CD4-positive, alpha-beta memory T cell (primary cell): ENCODE measurements at regions not wholly inside any gene's neighbourhood (a gene's known extent, or its start where the extent isn't known, plus 50 kb on each side); places are given as distances from the start of the nearest gene placed in this dataset.

Source experiments
- CTCF ChIA-PET: fragments of 350-600 bp; sonication (Branson Sonifier 250); formaldehyde crosslinking; loops from one replicate; lab custom pipeline; 2021; ENCODE audit warnings: inconsistent platforms; ENCODE audit not compliant: partially characterized antibody; lab: Charles Lee
- POLR2A ChIA-PET: fragments of 350-600 bp; sonication (Branson Sonifier 250); formaldehyde crosslinking; loops from one replicate; lab custom pipeline; 2021; ENCODE audit not compliant: partially characterized antibody; lab: Charles Lee
- DNase-seq, 5 donors: peaks; one replicate each; pipeline versions ENCODE4 v3.0.0 to v3.0.0-alpha.2; 2020 to 2022; ENCODE audit warnings: mixed read lengths in 1 of 5
- H3K27ac ChIP-seq: one replicate; pipeline ENCODE4 v1.7.0; 2013; ENCODE audit warnings: low read depth, low read length
- H3K27me3 ChIP-seq: 2 replicates; pipeline ENCODE4 v1.7.0; 2013; ENCODE audit warnings: mild to moderate bottlenecking, low read length, moderate library complexity; ENCODE audit not compliant: insufficient read depth
- H3K36me3 ChIP-seq: 2 replicates; pipeline ENCODE4 v1.7.0; 2013; ENCODE audit warnings: mild to moderate bottlenecking, low read length, moderate library complexity; ENCODE audit not compliant: insufficient read depth
- H3K4me1 ChIP-seq: 2 replicates; pipeline ENCODE4 v1.7.0; 2013; ENCODE audit warnings: mild to moderate bottlenecking, low read length, moderate library complexity; ENCODE audit not compliant: insufficient read depth
- H3K4me3 ChIP-seq, 2 donors: one replicate each; pipeline ENCODE4 v1.7.0; 2013; ENCODE audit warnings: low read length in 2 of 2, mild to moderate bottlenecking in 1 of 2
- H3K9me3 ChIP-seq, 2 donors: one replicate each; pipeline ENCODE4 v1.7.0; 2013; ENCODE audit warnings: low read length in 2 of 2, control low read depth in 1 of 2; ENCODE audit not compliant: control insufficient read depth in 1 of 2
- H3K27ac Mint-ChIP-seq, 7 donors: one replicate each; pipeline ENCODE4 v1.8.0; 2020 to 2021; ENCODE audit warnings: mixed read lengths in 7 of 7, mild to moderate bottlenecking in 6 of 7, inconsistent platforms in 3 of 7, moderate library complexity in 3 of 7
- H3K27me3 Mint-ChIP-seq, 2 donors: one replicate each; pipeline ENCODE4 v1.8.0; 2020 to 2021; ENCODE audit warnings: mixed read lengths in 2 of 2
- H3K36me3 Mint-ChIP-seq, 2 donors: one replicate each; pipeline ENCODE4 v1.8.0; 2020 to 2021; ENCODE audit warnings: mixed read lengths in 2 of 2, inconsistent platforms in 1 of 2, mild to moderate bottlenecking in 1 of 2
- H3K4me1 Mint-ChIP-seq, 4 donors: one replicate each; pipeline ENCODE4 v1.8.0; 2020 to 2021; ENCODE audit warnings: mixed read lengths in 4 of 4, mild to moderate bottlenecking in 1 of 4
- H3K4me3 Mint-ChIP-seq, 8 donors: one replicate each; pipeline ENCODE4 v1.8.0; 2020 to 2021; ENCODE audit warnings: mixed read lengths in 8 of 8, mild to moderate bottlenecking in 7 of 8, moderate library complexity in 6 of 8, inconsistent platforms in 3 of 8
- H3K9me3 Mint-ChIP-seq, 8 donors: one replicate each; pipeline ENCODE4 v1.8.0; 2020 to 2021; ENCODE audit warnings: mixed read lengths in 8 of 8, mild to moderate bottlenecking in 5 of 8, inconsistent platforms in 3 of 8, moderate library complexity in 1 of 8
- intact Hi-C: fragments of 100-400 bp; cut with micrococcal nuclease; formaldehyde crosslinking; loops from one replicate; pipeline ENCODE4 v1.15.1; 2023

DNA sequence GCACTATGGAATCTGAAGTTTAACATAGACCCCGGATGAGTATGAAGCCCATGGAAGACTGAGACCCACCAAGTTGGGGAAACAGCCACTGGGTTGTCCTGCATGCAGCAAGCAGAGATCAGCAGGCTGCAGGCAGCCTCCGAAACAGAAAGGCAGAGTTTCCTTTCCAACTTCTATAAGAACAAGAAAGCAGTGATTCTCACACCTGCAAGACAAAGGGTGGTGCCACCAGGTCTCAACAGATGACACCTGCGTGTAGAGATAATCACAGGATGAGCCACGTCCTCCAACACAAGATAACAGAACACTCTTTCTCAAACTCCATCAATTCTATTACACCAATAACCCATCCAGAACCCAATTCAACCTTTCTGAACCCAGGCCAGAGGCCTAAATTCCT is 457.9 kb downstream of the FOXO1 start:
- ChIA-PET POLR2A (interaction anchor here (1.3 to 3.4 kb wide), 3 partner anchors 13 to 29 kb away, joined by 3 to 37 read pairs (median 12); no protein-coding TSS in a partner anchor), CTCF (interaction anchor here (3.0 kb wide), 1 partner anchor 139 kb away, joined by 23 read pairs; no protein-coding TSS in a partner anchor)
- peak overlapping the region in 5 of 8 donors; percentile 26 to 69 (median 41) for H3K4me3 Mint-ChIP-seq
- no peaks in the 10 kb centered on the region for H3K27me3 Mint-ChIP-seq
- Histone ChIP-seq H3K4me1 (peaks cover 60% of the 10 kb centered on the region), H3K27me3 (no peaks in the 10 kb centered on the region), H3K9me3 (no peaks in the 10 kb centered on the region), H3K36me3 (no peaks in the 10 kb centered on the region), H3K4me3 (no peak overlapping the region), H3K27ac (no peak overlapping the region)
- H3K27ac Mint-ChIP-seq = peak overlapping the region; percentile 10 to 80 (median 57)
- peaks cover 4 to 7% of the 10 kb centered on the region in 2 donors for H3K36me3 Mint-ChIP-seq
- H3K9me3 Mint-ChIP-seq = peaks cover 0 to 10% (median 3%) of the 10 kb centered on the region in 8 donors
- intact Hi-C loops = no loop called here
- DNase-seq = no peak
- H3K4me1 Mint-ChIP-seq = peaks cover 54 to 81% (median 67%) of the 10 kb centered on the region in 4 donors

DNA sequence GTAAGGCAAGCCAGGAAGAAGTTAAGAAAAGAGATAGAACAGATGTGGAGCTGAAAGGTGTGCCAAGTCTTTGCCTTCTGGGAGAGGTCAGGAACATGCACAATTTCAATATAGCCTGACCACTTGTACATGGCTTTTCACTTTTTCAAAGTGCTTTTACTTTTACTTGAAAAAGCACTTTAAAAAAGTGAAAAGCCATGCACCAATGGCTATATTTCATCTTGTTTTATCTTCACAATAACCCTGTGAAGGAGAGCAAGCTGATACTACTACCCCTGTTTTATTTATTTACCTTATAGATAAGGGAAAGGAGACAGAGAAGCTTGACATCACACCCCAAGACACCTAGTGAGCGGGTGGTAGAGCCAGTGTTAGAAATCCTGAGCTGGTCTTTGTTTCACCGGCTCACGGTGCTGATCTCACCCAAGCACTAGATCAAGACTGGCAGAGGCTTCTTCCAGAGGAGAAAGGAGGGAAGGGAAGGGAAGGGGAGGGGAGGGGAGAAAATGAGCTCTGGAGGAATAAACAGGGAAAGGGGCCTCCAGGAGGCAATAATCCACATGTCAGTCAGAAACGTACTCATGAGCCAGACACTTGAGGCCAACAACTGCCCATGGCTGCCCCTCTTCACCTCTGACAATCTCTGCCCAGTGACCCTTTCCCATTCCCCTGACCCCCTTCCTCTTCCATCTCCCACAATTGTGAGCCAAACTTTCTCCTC is 455.4 kb downstream of the FOXO1 start:
- Histone ChIP-seq H3K36me3 (no peaks in the 10 kb centered on the region), H3K27ac (no peak overlapping the region), H3K27me3 (no peaks in the 10 kb centered on the region), H3K4me1 (peaks cover 37% of the 10 kb centered on the region), H3K9me3 (no peaks in the 10 kb centered on the region), H3K4me3 (no peak overlapping the region)
- ChIA-PET POLR2A (interaction anchor here (0.8 kb wide), 1 partner anchor 11 kb away, joined by 3 read pairs; no protein-coding TSS in a partner anchor), CTCF (interaction anchor here (0.7 to 1.1 kb wide), 4 partner anchors 21 to 142 kb away, joined by 3 to 4 read pairs (median 3); no protein-coding TSS in a partner anchor)
- Mint-ChIP-seq H3K4me1 (peaks cover 46 to 60% (median 50%) of the 10 kb centered on the region in 4 donors), H3K4me3 (no peak overlapping the region), H3K36me3 (peaks cover 4 to 7% of the 10 kb centered on the region in 2 donors), H3K27ac (peak overlapping the region in 3 of 7 donors; percentile 3 to 61 (median 37)), H3K9me3 (peaks cover 0 to 7% (median 0%) of the 10 kb centered on the region in 8 donors), H3K27me3 (no peaks in the 10 kb centered on the region)
- no peak for DNase-seq
- intact Hi-C loops = loop anchor here (1.0 kb wide), 1 partner anchor 142 kb away; no protein-coding TSS in a partner anchor

GRCh38 chr13:40211586-40211968 is 454.9 kb downstream of the FOXO1 start:
- Mint-ChIP-seq H3K27me3 (no peaks in the 10 kb centered on the region), H3K4me3 (no peak overlapping the region), H3K4me1 (peaks cover 41 to 55% (median 45%) of the 10 kb centered on the region in 4 donors), H3K27ac (peak overlapping the region in 3 of 7 donors; percentile 37 to 63 (median 61)), H3K36me3 (peaks cover 4 to 5% of the 10 kb centered on the region in 2 donors), H3K9me3 (peaks cover 0 to 7% (median 0%) of the 10 kb centered on the region in 8 donors)
- Histone ChIP-seq H3K36me3 (no peaks in the 10 kb centered on the region), H3K4me1 (peaks cover 31% of the 10 kb centered on the region), H3K9me3 (no peaks in the 10 kb centered on the region), H3K4me3 (no peak overlapping the region), H3K27me3 (no peaks in the 10 kb centered on the region), H3K27ac (no peak overlapping the region)
- intact Hi-C loops = loop anchor here (1.0 kb wide), 1 partner anchor 142 kb away; no protein-coding TSS in a partner anchor
- DNase-seq = no peak
- POLR2A ChIA-PET = interaction anchor here (1.4 to 1.5 kb wide), 2 partner anchors 21 to 142 kb away, joined by 5 to 6 read pairs; no protein-coding TSS in a partner anchor
- CTCF ChIA-PET = interaction anchor here (1.0 to 1.5 kb wide), 5 partner anchors 20 to 143 kb away, joined by 3 to 9 read pairs (median 3); no protein-coding TSS in a partner anchor

DNA sequence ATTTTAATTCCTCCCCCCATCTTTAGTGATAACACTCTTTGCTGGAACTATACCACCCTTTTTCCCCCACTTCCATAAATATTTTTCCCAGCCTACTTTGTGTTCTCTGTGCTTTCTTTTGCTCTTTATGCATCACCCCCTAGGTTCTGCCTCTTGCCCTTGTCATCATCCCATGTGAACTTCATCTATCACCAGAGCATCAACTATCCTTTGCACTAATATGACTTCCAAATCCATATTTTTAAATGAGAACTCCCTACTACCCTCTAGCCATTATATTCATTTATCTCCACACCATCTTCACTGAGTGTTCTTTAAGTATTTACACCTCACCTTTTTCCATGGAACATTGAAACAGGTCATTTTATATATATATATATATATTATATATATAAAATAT is 452.7 kb downstream of the FOXO1 start:
- Mint-ChIP-seq H3K4me1 (peaks cover 27 to 42% (median 31%) of the 10 kb centered on the region in 4 donors), H3K27ac (no peak overlapping the region), H3K27me3 (no peaks in the 10 kb centered on the region), H3K4me3 (no peak overlapping the region), H3K36me3 (no peaks in the 10 kb centered on the region), H3K9me3 (peaks cover 0 to 7% (median 0%) of the 10 kb centered on the region in 8 donors)
- ChIA-PET CTCF (interaction anchor here (0.7 kb wide), 1 partner anchor 183 kb away, joined by 3 read pairs; no protein-coding TSS in a partner anchor), POLR2A (no interaction called here)
- no peaks in the 10 kb centered on the region for H3K36me3 ChIP-seq
- H3K4me1 ChIP-seq = peaks cover 9% of the 10 kb centered on the region
- intact Hi-C loops = no loop called here
- H3K4me3 ChIP-seq = no peak overlapping the region
- no peaks in the 10 kb centered on the region for H3K9me3 ChIP-seq
- no peak overlapping the region for H3K27ac ChIP-seq
- H3K27me3 ChIP-seq = no peaks in the 10 kb centered on the region
- no peak for DNase-seq

DNA sequence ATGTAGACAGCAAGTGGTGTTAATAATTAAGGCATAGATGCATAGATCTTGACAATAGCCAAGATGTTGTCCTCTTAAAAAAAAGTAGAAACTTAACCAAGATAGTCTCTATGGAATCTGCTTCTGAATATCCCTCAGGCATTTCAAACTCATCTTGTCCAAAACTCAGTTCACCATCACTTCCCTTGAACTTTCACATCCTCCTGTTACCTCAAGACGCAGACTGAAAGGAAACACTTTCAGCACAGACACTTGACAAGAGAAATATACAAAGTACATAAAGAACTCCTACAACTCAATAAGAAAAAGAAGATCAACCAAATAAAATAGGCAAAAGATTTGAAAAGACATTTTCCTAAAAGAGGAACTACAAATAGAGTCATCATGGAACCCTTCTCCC is 451.1 kb downstream of the FOXO1 start:
- Mint-ChIP-seq H3K27me3 (no peaks in the 10 kb centered on the region), H3K9me3 (peaks cover 0 to 7% (median 0%) of the 10 kb centered on the region in 8 donors), H3K4me3 (no peak overlapping the region), H3K36me3 (no peaks in the 10 kb centered on the region), H3K27ac (peak overlapping the region in 1 of 7 donors; percentile 2), H3K4me1 (peaks cover 31 to 50% (median 37%) of the 10 kb centered on the region in 4 donors)
- no peak overlapping the region for H3K4me3 ChIP-seq
- H3K4me1 ChIP-seq = peaks cover 8% of the 10 kb centered on the region
- no peaks in the 10 kb centered on the region for H3K36me3 ChIP-seq
- no peaks in the 10 kb centered on the region for H3K9me3 ChIP-seq
- ChIA-PET CTCF (no interaction called here), POLR2A (no interaction called here)
- no peaks in the 10 kb centered on the region for H3K27me3 ChIP-seq
- no peak overlapping the region for H3K27ac ChIP-seq
- DNase-seq = no peak
- intact Hi-C loops = no loop called here

DNA sequence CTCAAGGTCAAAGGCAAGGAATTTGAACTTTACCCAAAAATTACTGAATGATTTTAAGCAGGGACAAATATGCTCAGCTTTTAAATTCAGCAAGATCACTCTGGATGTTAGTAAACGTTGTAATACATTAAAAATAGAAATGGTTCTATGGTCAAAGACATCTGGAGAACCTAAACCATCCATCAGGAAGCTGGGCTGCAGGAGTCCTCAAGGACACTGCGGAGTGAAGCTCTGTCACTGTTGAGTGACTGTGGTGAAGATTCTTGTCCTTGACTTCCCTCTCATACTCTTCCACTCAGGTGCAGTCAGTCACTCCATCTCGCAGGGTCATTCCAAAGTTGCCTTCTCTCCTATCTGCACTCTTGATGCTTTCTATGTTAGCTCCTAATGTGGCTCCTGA is 450.7 kb downstream of the FOXO1 start:
- DNase-seq = no peak
- Mint-ChIP-seq H3K27me3 (no peaks in the 10 kb centered on the region), H3K27ac (peak overlapping the region in 2 of 7 donors; percentile 3 to 12), H3K4me1 (peaks cover 36 to 51% (median 40%) of the 10 kb centered on the region in 4 donors), H3K4me3 (no peak overlapping the region), H3K9me3 (peaks cover 0 to 7% (median 0%) of the 10 kb centered on the region in 8 donors), H3K36me3 (no peaks in the 10 kb centered on the region)
- H3K4me1 ChIP-seq = peaks cover 12% of the 10 kb centered on the region
- no peaks in the 10 kb centered on the region for H3K36me3 ChIP-seq
- H3K27ac ChIP-seq = no peak overlapping the region
- no peak overlapping the region for H3K4me3 ChIP-seq
- no peaks in the 10 kb centered on the region for H3K9me3 ChIP-seq
- ChIA-PET POLR2A (interaction anchor here (1.3 kb wide), 1 partner anchor 9 kb away, joined by 4 read pairs; no protein-coding TSS in a partner anchor), CTCF (no interaction called here)
- no peaks in the 10 kb centered on the region for H3K27me3 ChIP-seq
- intact Hi-C loops = no loop called here

- intact Hi-C loops = no loop called here
- no peaks in the 10 kb centered on the region for H3K27me3 ChIP-seq
- no peaks in the 10 kb centered on the region for H3K36me3 Mint-ChIP-seq
- no peak for DNase-seq
- H3K27ac ChIP-seq = no peak overlapping the region
- POLR2A ChIA-PET = interaction anchor here (1.8 to 5.1 kb wide), 2 partner anchors 11 to 30 kb away, joined by 14 to 33 read pairs; no protein-coding TSS in a partner anchor
- no peaks in the 10 kb centered on the region for H3K9me3 ChIP-seq
- H3K36me3 ChIP-seq = no peaks in the 10 kb centered on the region
- H3K27ac Mint-ChIP-seq = peak overlapping the region in 1 of 7 donors; percentile 55
- H3K27me3 Mint-ChIP-seq = no peaks in the 10 kb centered on the region
- CTCF ChIA-PET = interaction anchor here (1.0 to 1.9 kb wide), 3 partner anchors 148 to 450 kb away, joined by 3 to 11 read pairs (median 3); no protein-coding TSS in a partner anchor
- H3K9me3 Mint-ChIP-seq = peaks cover 0 to 1% (median 0%) of the 10 kb centered on the region in 8 donors
- peaks cover 44 to 53% (median 49%) of the 10 kb centered on the region in 4 donors for H3K4me1 Mint-ChIP-seq
- no peak overlapping the region for H3K4me3 Mint-ChIP-seq
- no peak overlapping the region for H3K4me3 ChIP-seq
- H3K4me1 ChIP-seq = peaks cover 31% of the 10 kb centered on the region
Observed at GRCh38 chr13:40217675-40218074, 448.8 kb downstream of the FOXO1 start.
